ENCODE measurements at regions not wholly inside any gene's neighbourhood (a gene's known extent, or its start where the extent isn't known, plus 50 kb on each side); places are given as distances from the start of the nearest gene placed in this dataset.
"Not testable (repeated sequence)": the region's sequence is repeated elsewhere in the genome, so short reads cannot be mapped to it uniquely, and the experiment has no call there.

DNA sequence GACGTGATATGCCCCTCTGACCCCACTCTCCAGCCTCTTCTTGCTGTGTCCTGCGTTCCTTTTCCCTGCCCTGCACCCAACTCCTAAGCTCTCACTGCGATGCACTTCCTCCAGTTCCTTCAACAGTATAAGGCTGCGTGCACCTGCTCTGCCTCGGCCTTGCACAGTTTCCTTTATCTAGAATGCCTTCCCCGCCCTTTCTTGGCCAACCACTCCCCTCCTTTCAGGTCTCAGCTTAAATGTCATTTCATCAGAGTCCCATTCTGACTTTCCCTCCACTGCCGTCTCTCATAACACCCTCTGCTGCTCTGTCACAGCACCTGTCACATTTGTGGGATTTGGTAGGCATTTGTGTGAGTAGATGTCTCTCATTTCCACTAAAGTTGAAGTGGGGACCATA lies 58.4 kb upstream of the NEIL3 start:
- no peak for DNase-seq

DNA sequence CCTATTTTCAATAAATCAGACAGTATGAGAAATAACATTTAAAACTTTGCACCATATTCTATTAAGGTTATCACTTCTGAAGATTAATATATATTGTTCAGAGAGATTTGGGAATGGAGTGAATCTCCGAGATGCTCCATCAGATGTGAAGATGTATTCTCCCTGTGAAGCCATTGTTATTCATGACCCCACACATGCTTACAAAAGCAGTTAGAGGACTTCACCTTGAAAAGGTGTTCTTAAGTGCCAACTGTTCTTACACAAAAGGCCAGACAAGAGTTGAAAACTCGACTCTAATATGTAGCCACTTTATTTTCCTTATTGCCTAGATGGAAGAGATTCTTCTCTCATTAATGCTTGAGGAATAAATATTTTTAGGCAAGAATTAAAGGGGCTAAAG lies 54.3 kb upstream of the NEIL3 start:
- DNase-seq, result no peak

DNA sequence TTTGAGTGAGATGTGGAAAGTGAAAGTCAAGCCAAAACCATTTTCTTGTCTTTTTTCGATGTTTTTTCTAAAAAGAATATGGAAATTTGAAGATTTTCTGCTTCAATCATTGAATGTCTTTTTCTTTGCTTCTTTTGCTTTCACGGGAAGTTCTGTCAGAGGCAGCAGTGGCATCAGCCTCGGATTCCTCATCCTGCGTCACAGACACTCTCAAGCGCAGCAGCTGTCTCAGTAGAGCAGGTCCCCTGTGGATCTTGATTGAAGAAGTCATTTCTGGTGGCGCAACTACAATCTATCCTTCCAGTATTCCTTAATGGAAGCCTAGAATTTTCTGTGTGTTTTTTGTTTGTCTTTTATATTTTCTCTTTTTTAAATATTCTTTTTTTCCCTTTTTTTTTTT lies 52.7 kb upstream of the NEIL3 start:
- no peak for DNase-seq

DNA sequence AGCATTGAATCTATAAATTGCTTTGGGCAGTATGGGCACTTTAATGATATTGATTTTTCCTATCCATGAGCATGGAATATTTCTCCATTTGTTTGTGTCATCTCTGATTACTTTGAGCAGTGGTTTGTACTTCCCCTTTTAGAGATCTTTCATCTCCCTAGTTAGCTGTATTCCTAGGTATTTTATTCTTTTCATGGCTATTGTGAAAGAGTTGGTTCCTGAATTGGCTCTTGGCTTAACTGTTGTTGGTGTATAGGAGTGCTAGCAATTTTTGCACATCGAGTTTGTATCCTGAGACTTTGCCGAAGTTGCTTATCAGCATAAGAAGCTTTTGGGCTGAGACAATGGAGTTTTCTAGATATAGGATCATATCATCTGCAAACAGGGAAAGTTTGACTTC lies 50.2 kb upstream of the NEIL3 start:
- not testable (repeated sequence) for DNase-seq

Data from NCI-H526 treated with DMSO at 0.1 percent for 48 hours (cell line).